ENCODE measurements at regions not wholly inside any gene's neighbourhood (a gene's known extent, or its start where the extent isn't known, plus 50 kb on each side); places are given as distances from the start of the nearest gene placed in this dataset.

GRCh38 chr3:159804726-159805410, 183.8 kb upstream of the IL12A start:
- H3K27me3 Mint-ChIP-seq (ENCODE audit: low read depth in 2 of 2), result no peaks in the 10 kb centered on the region
- H3K4me3 Mint-ChIP-seq, result no peak overlapping the region
- no peaks in the 10 kb centered on the region for H3K36me3 Mint-ChIP-seq
- DNase-seq, result peak in 1 of 2 donors; percentile 23
- H3K4me1 ChIP-seq (ENCODE audit: control insufficient read depth, insufficient read depth, low read length), result no peaks in the 10 kb centered on the region
- no peak overlapping the region for H3K27ac ChIP-seq (ENCODE audit: low read length)
- intact Hi-C loops (cut with micrococcal nuclease), result no loop called here
- TF ChIP-seq CTCF (IDR thresholded peaks at IDR 0.05), result no peak
- ATAC-seq, result peak in 2 of 3 donors; percentile 41 to 44
- no peaks in the 10 kb centered on the region for H3K4me1 Mint-ChIP-seq
- no peaks in the 10 kb centered on the region for H3K9me3 ChIP-seq (ENCODE audit: control insufficient read depth, insufficient read depth, low read length)
- H3K27ac Mint-ChIP-seq, result no peak overlapping the region
- no peaks in the 10 kb centered on the region for H3K9me3 Mint-ChIP-seq
- H3K4me3 ChIP-seq (ENCODE audit: low read length), result no peak overlapping the region
- no peaks in the 10 kb centered on the region for H3K36me3 ChIP-seq (ENCODE audit: control insufficient read depth, insufficient read depth, low read length)
- WGBS (ENCODE audit: insufficient coverage), result 0% methylated on average over 1 of the region's 5 CpGs
- H3K27me3 ChIP-seq (ENCODE audit: control insufficient read depth, insufficient read depth, low read length), result no peaks in the 10 kb centered on the region

GRCh38 chr3:159805411-159805772, 183.2 kb upstream of the IL12A start:
- H3K4me1 ChIP-seq (ENCODE audit: control insufficient read depth, insufficient read depth, low read length), result no peaks in the 10 kb centered on the region
- H3K27ac ChIP-seq (ENCODE audit: low read length), result no peak overlapping the region
- no peak overlapping the region for H3K4me3 Mint-ChIP-seq
- no peak overlapping the region for H3K27ac Mint-ChIP-seq
- TF ChIP-seq CTCF (IDR thresholded peaks at IDR 0.05), result no peak
- ATAC-seq, result no peak
- H3K9me3 ChIP-seq (ENCODE audit: control insufficient read depth, insufficient read depth, low read length), result no peaks in the 10 kb centered on the region
- no peaks in the 10 kb centered on the region for H3K36me3 ChIP-seq (ENCODE audit: control insufficient read depth, insufficient read depth, low read length)
- H3K9me3 Mint-ChIP-seq, result no peaks in the 10 kb centered on the region
- no peaks in the 10 kb centered on the region for H3K27me3 Mint-ChIP-seq (ENCODE audit: low read depth in 2 of 2)
- H3K4me1 Mint-ChIP-seq, result no peaks in the 10 kb centered on the region
- H3K27me3 ChIP-seq (ENCODE audit: control insufficient read depth, insufficient read depth, low read length), result no peaks in the 10 kb centered on the region
- 100% methylated on average over 1 of the region's 1 CpG for WGBS (ENCODE audit: insufficient coverage)
- H3K36me3 Mint-ChIP-seq, result no peaks in the 10 kb centered on the region
- intact Hi-C loops (cut with micrococcal nuclease), result no loop called here
- H3K4me3 ChIP-seq (ENCODE audit: low read length), result no peak overlapping the region
- DNase-seq, result no peak

GRCh38 chr3:159806412-159806811, 182.2 kb upstream of the IL12A start:
- Mint-ChIP-seq H3K4me3 (no peak overlapping the region), H3K27me3 (ENCODE audit: low read depth in 2 of 2) (no peaks in the 10 kb centered on the region), H3K4me1 (no peaks in the 10 kb centered on the region), H3K9me3 (no peaks in the 10 kb centered on the region), H3K27ac (no peak overlapping the region), H3K36me3 (no peaks in the 10 kb centered on the region)
- TF ChIP-seq CTCF (IDR thresholded peaks at IDR 0.05), result no peak
- Histone ChIP-seq H3K4me1 (ENCODE audit: control insufficient read depth, insufficient read depth, low read length) (no peaks in the 10 kb centered on the region), H3K9me3 (ENCODE audit: control insufficient read depth, insufficient read depth, low read length) (no peaks in the 10 kb centered on the region), H3K27me3 (ENCODE audit: control insufficient read depth, insufficient read depth, low read length) (no peaks in the 10 kb centered on the region), H3K36me3 (ENCODE audit: control insufficient read depth, insufficient read depth, low read length) (no peaks in the 10 kb centered on the region), H3K27ac (ENCODE audit: low read length) (no peak overlapping the region), H3K4me3 (ENCODE audit: low read length) (no peak overlapping the region)
- DNase-seq (no peak), ATAC-seq (no peak)
- WGBS (ENCODE audit: insufficient coverage), result 86% methylated on average over 5 of the region's 5 CpGs
- intact Hi-C loops (cut with micrococcal nuclease), result no loop called here

Data from natural killer cell (primary cell).